ENCODE measurements at regions not wholly inside any gene's neighbourhood (a gene's known extent, or its start where the extent isn't known, plus 50 kb on each side); places are given as distances from the start of the nearest gene placed in this dataset.

DNA sequence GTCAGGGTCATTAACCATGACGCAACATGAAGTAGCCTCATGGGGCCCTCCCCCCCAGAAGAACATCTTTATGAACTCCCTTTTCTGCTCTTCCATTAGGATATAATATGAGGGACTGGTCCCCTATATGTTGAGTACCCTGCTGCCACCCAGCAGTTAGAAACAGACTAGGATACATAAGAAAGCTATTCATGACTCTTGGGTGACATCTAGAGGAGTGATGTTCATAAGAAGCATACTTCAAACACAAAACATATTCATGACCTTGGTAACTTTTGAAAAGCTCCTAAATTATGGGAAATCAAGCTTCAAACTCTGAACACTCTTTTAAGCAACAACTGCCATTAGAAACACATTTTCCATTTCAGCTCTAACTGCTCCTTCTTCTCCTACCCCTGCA lies 155.2 kb upstream of the SPIN4 start:
- TF ChIP-seq POLR2AphosphoS5 (IDR thresholded peaks at IDR 0.05; ENCODE audit: low read depth, low read length) (no peak), POLR2A (IDR thresholded peaks at IDR 0.05; ENCODE audit: low read depth, low read length) (no peak)

Data from GM12892 (cell line).